ENCODE measurements at regions not wholly inside any gene's neighbourhood (a gene's known extent, or its start where the extent isn't known, plus 50 kb on each side); places are given as distances from the start of the nearest gene placed in this dataset.

DNA sequence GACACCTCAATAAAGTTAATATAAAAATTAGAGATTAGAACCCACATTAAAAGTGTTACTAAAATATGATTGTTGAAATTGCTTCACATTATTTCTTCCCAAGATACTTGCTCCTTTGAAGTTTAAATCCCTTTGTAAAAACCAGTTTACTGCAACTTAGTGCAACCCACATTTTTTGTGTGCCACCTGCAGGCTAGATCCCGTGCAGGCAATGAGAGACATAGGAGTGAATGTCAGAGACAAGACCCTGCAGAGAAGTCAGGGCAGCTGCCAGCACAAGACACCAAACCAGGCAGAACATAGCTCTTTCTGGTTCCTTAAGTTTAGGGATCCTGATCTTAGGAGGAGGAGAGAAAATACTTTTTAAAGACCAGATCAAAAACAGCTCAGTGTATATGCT lies 142.8 kb upstream of the MTNR1B start:
- in situ Hi-C loops (cut with MboI; ENCODE audit: low pct_ligation_motif_present in 1 of 4, low pct_unique_long_range_greater_than_20kb in 1 of 4, low sequenced_read_pairs in 3 of 4), result no loop called here
- H3K4me1 ChIP-seq, result peaks cover 0 to 4% (median 0%) of the 10 kb centered on the region in 4 donors
- DNase-seq, result no peak

DNA sequence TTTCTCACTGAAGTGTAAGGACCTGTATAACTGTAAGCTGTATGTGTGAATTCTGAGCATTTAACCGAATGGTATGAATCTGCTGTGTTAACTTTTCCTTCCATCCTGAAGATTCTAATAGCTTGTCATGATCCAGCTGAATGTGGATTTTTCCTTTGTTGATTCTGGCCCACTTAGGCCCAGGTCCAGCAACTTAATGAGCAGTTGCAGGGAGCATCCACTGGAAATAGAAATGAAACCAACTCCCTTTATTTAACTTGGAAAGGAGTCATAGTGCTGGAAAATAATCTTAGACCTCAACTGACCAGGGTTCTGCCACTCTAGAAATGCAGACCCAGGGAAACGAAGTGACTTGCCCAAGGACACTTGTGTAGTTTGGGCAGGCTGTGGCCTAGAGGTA lies 142.3 kb upstream of the MTNR1B start:
- 38 to 57% methylated on average over 1 to 2 of the region's 2 CpGs for WGBS, 2 donors (ENCODE audit: low coverage in 1 of 2)
- H3K4me3 ChIP-seq, result no peak overlapping the region
- H3K36me3 ChIP-seq, result no peaks in the 10 kb centered on the region
- TF ChIP-seq POLR2A (IDR thresholded peaks at IDR 0.05), result no peak
- TF ChIP-seq POLR2AphosphoS5 (IDR thresholded peaks at IDR 0.05), result no peak
- TF ChIP-seq, protein P1, sequence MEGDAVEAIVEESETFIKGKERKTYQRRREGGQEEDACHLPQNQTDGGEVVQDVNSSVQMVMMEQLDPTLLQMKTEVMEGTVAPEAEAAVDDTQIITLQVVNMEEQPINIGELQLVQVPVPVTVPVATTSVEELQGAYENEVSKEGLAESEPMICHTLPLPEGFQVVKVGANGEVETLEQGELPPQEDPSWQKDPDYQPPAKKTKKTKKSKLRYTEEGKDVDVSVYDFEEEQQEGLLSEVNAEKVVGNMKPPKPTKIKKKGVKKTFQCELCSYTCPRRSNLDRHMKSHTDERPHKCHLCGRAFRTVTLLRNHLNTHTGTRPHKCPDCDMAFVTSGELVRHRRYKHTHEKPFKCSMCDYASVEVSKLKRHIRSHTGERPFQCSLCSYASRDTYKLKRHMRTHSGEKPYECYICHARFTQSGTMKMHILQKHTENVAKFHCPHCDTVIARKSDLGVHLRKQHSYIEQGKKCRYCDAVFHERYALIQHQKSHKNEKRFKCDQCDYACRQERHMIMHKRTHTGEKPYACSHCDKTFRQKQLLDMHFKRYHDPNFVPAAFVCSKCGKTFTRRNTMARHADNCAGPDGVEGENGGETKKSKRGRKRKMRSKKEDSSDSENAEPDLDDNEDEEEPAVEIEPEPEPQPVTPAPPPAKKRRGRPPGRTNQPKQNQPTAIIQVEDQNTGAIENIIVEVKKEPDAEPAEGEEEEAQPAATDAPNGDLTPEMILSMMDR (IDR thresholded peaks at IDR 0.05), result no peak
- no peak for TF ChIP-seq EP300 (IDR thresholded peaks at IDR 0.05; ENCODE audit: low read depth)
- in situ Hi-C loops (cut with MboI; ENCODE audit: low pct_ligation_motif_present in 1 of 4, low pct_unique_long_range_greater_than_20kb in 1 of 4, low sequenced_read_pairs in 3 of 4) (no loop called here), intact Hi-C loops (cut with DNase I; ENCODE audit: low total_unique reads) (no loop called here)
- H3K27ac ChIP-seq, result no peak overlapping the region
- DNase-seq, result no peak
- peaks cover 0 to 4% (median 0%) of the 10 kb centered on the region in 4 donors for H3K4me1 ChIP-seq
- H3K27me3 ChIP-seq, result no peaks in the 10 kb centered on the region
- H3K9me3 ChIP-seq, result no peaks in the 10 kb centered on the region

More for the DNA sequence above, 142.8 kb upstream of the MTNR1B start:
- no peaks in the 10 kb centered on the region for H3K36me3 ChIP-seq
- H3K9me3 ChIP-seq, result no peaks in the 10 kb centered on the region
- 58 to 86% methylated on average over 1 of the region's 1 CpG for WGBS, 2 donors (ENCODE audit: low coverage in 1 of 2)
- TF ChIP-seq EP300 (IDR thresholded peaks at IDR 0.05; ENCODE audit: low read depth), result no peak
- TF ChIP-seq, protein P1 (IDR thresholded peaks at IDR 0.05), result no peak
- no peak for TF ChIP-seq POLR2A (IDR thresholded peaks at IDR 0.05)
- TF ChIP-seq POLR2AphosphoS5 (IDR thresholded peaks at IDR 0.05), result no peak
- no peak overlapping the region for H3K27ac ChIP-seq
- H3K4me3 ChIP-seq, result no peak overlapping the region
- no peaks in the 10 kb centered on the region for H3K27me3 ChIP-seq
- intact Hi-C loops (cut with DNase I; ENCODE audit: low total_unique reads), result no loop called here

DNA sequence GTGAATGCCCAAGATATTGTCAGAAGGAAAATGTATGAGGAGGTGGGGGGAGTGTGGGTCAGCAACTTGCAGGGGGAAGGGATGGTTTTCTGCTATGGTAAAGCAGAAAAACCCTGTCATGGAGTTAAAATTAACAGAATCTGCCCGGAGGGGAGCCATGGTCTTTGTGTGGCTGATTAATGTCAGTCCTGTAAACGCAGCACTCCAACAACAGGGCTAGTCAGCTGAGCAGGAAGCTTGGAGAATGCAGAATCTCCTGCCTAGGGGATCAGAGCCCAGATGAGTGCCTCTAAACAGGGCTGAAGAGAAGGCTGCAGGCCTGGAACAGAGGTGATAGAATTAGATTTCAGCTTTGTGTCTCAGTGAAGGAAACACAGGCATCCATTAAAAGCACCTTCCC lies 140.9 kb upstream of the MTNR1B start:
- no peaks in the 10 kb centered on the region for H3K9me3 ChIP-seq
- intact Hi-C loops (cut with DNase I; ENCODE audit: low total_unique reads) (no loop called here), in situ Hi-C loops (cut with MboI; ENCODE audit: low pct_ligation_motif_present in 1 of 4, low pct_unique_long_range_greater_than_20kb in 1 of 4, low sequenced_read_pairs in 3 of 4) (no loop called here)
- TF ChIP-seq EP300 (IDR thresholded peaks at IDR 0.05; ENCODE audit: low read depth) (no peak), POLR2AphosphoS5 (IDR thresholded peaks at IDR 0.05) (no peak), POLR2A (IDR thresholded peaks at IDR 0.05) (no peak)
- TF ChIP-seq, protein P1 (IDR thresholded peaks at IDR 0.05), result no peak
- peaks cover 0 to 4% (median 0%) of the 10 kb centered on the region in 4 donors for H3K4me1 ChIP-seq
- H3K4me3 ChIP-seq, result no peak overlapping the region
- no peaks in the 10 kb centered on the region for H3K27me3 ChIP-seq
- H3K36me3 ChIP-seq, result no peaks in the 10 kb centered on the region
- H3K27ac ChIP-seq, result no peak overlapping the region
- no peak for DNase-seq
- 40 to 57% methylated on average over 2 of the region's 2 CpGs for WGBS, 2 donors (ENCODE audit: low coverage in 1 of 2)

DNA sequence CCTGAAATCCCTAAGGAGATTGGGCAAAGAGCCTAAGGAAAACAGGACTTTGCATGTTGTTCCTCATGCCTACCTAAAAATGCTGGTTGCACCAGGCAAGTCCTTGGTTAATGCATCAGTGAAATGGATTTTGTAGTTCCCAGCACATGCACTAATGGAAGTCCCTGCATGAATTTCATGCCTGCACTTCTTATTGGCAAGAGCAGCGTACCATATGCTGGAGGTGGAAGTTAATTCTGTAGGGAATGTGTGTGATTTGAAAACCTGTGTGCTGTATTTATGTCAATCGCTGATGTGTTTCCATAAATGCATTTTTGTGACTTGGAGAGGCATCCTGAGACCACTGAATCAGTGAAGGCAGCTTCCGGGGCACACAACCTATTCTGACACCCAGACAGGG lies 140.3 kb upstream of the MTNR1B start:
- no peaks in the 10 kb centered on the region for H3K9me3 ChIP-seq
- H3K4me1 ChIP-seq, result peaks cover 0 to 4% (median 0%) of the 10 kb centered on the region in 4 donors
- no peak overlapping the region for H3K4me3 ChIP-seq
- in situ Hi-C loops (cut with MboI; ENCODE audit: low pct_ligation_motif_present in 1 of 4, low pct_unique_long_range_greater_than_20kb in 1 of 4, low sequenced_read_pairs in 3 of 4), result no loop called here
- no peaks in the 10 kb centered on the region for H3K36me3 ChIP-seq
- no peak overlapping the region for H3K27ac ChIP-seq
- DNase-seq, result no peak
- H3K27me3 ChIP-seq, result no peaks in the 10 kb centered on the region
- TF ChIP-seq POLR2AphosphoS5 (IDR thresholded peaks at IDR 0.05) (no peak), POLR2A (IDR thresholded peaks at IDR 0.05) (no peak), EP300 (IDR thresholded peaks at IDR 0.05; ENCODE audit: low read depth) (no peak)
- TF ChIP-seq, protein P1 (IDR thresholded peaks at IDR 0.05), result no peak
- 86 to 100% methylated on average over 2 to 3 of the region's 3 CpGs for WGBS, 2 donors (ENCODE audit: low coverage in 1 of 2)
- intact Hi-C loops (cut with DNase I; ENCODE audit: low total_unique reads), result no loop called here

Measured in transverse colon (tissue), 4 donors.